ENCODE measurements at regions not wholly inside any gene's neighbourhood (a gene's known extent, or its start where the extent isn't known, plus 50 kb on each side); places are given as distances from the start of the nearest gene placed in this dataset.

- no peak for TF ChIP-seq CTCF (IDR thresholded peaks at IDR 0.05)
- no peak for TF ChIP-seq POLR2A (IDR thresholded peaks at IDR 0.05)
Observed at GRCh38 chr13:63323441-63323840, 1907.8 kb upstream of the PCDH20 start.
